ENCODE measurements at regions not wholly inside any gene's neighbourhood (a gene's known extent, or its start where the extent isn't known, plus 50 kb on each side); places are given as distances from the start of the nearest gene placed in this dataset.

GRCh38 chr10:31583293-31583692 lies 264.3 kb downstream of the ZEB1 start:
- TF ChIP-seq CTCF (IDR thresholded peaks at IDR 0.05; ENCODE audit: insufficient read depth, low read length) (no peak), POLR2AphosphoS5 (IDR thresholded peaks at IDR 0.05; ENCODE audit: low read depth) (no peak), GABPA (IDR thresholded peaks at IDR 0.05; ENCODE audit: low read depth) (no peak), REST (IDR thresholded peaks at IDR 0.05; ENCODE audit: insufficient replicate concordance, low read depth) (no peak), SPI1 (IDR thresholded peaks at IDR 0.05; ENCODE audit: borderline replicate concordance, low read depth) (no peak)

Data from HL-60 (cell line).